EH (cell line): ENCODE measurements at regions not wholly inside any gene's neighbourhood (a gene's known extent, or its start where the extent isn't known, plus 50 kb on each side); places are given as distances from the start of the nearest gene placed in this dataset.

Source experiments
- DNase-seq: peaks from one replicate; pipeline ENCODE4 v3.0.0-alpha.2; 2015; ENCODE audit warnings: low read depth

DNA sequence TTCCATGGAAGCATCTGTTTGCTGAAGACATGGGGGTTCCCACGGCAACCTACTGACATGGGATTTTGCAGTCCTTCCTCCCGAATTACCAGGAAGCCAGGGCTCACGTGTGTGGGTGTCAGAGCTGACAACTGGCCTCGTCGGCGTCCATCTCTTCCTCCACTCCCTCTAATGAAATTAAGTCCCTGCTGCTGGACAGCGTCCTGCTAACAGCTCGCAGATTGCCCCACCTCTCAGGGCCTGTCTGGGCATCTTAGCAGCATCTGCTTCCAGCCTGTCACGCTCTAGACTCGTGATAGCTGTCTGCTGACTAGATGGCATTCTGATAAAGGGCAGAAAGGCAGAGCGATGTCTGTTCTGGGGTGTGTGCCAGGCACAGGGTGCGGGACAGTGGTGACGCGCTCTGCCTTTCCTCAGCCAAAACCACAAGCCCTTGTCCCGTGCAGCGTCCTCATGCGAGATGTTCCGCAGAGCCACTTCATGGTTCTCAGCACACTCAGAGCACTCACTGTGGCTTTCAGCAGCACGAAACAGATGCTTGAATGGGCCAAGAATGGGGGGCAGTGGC is 161.1 kb downstream of the ARL4C start:
- DNase-seq: peak; percentile 86

DNA sequence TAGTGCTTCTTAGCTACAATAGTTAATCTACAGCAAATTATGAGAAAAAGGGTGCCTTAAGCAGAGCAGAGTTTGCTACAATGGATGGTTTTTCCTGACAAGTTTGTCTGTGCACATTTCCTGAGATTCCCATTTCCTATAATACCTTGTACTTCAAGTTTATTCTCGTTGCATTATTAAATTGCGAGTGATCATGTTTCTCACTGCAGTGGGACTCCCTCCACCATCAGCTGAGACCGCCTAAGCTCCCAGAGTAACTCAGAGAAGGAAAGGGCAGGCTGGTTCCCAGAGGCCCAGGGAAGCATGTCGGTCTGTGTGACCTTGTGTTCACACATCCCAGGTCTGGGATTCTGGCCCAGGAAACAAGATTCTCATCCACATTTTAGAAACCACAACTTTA is 162.1 kb downstream of the ARL4C start:
- DNase-seq: no peak

DNA sequence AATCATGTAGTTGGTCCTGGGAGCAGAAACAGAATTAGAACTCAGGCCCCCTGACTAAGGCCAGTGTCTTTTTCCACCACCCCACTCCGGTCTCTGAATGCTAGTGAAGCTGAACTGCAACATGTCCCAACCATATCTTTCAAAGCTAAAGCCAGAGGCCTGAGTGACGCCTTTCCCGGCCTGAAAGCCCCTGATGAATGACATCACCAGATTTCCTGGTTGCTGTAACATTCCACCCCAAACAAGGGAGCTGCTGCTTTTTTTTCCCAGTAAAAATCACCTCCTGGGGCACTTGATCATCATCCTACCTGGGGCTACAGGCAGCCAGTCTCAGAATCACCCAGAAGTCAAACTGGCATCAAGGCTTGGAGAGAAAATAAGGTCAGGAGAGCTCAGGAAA is 162.7 kb downstream of the ARL4C start:
- no peak for DNase-seq

DNA sequence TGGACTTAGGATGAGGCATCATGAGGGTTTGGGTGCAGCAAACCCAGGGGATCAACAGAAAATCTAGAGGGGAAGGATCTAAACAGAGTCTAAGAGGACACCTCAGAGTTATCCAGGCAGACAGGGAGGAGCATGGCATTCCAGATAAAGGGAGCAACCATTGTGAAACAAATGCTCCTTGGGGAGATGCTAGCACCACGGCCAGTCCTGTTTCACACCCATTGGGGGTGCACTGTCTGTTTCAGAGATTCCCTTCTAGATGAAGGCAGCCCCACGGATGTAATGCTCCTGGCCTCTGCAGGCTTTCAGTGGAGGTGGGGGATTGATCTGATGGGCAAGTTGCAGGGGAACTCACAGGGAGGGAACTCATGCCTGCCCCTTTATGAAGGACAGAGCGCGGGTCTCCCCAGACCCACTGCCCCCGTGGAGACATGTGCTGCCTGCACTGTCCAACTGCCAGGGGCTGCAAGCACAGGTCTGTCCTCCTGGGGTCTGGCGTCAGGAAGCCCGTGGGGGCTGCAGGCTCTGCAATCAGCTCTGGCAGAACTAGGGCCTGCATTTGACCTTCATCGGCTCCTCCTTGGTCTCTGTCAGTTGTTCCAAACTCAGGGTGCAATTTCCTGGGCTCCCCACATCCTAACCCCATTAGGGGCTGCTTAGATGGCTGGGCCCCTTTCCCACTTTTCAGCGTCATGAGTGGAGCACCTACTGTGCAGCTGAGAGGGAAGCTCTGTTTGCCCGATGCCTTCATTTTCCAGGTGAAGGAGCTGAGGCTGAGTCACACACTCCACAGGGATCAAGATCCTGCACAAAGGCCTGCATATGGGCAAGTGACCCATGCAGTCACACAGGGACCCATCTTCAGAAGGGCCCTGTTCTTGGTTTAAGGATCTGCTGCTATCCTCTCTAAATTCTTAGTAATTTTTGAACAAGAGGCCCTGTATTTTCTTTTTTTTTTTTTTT is 163.4 kb downstream of the ARL4C start:
- no peak for DNase-seq

DNA sequence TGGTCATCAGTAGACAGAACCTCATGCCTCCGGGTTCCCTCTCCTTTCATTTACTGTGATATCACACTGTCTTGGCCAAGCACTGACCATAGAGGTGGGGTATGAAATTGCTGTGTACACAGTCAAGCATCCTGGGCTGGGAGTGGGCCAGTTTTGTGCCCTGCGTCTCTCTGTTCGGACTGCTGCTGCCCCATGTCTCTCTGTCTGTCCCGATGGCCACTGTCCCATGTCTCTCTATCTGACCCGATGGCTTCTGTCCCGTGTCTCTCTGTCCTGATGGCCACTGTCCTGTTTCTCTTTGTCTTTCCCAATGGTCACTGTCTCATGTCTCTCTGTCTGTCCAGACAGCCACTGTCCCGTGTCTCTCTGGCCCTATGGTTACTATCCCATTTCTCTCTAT is 164.9 kb downstream of the ARL4C start:
- no peak for DNase-seq

DNA sequence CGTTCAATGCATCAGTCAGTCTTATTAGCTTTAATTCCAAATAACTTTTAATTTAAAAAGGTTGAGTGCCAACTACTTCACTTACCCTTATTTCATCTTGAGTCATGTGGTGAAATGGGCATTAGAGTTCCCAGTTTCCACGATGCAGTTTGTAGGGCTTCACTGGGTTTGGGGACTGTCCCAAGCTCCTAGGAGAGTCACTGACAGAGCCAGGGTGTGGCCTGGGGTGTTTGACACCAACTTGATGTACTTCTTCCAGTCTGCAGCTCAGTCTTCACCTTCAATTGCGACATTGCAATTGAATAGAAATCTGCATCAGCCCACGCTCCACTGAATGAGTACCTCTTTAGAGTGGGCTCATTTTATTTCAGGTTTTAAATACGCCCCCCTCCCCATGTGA is 165.3 kb downstream of the ARL4C start:
- DNase-seq: no peak

DNA sequence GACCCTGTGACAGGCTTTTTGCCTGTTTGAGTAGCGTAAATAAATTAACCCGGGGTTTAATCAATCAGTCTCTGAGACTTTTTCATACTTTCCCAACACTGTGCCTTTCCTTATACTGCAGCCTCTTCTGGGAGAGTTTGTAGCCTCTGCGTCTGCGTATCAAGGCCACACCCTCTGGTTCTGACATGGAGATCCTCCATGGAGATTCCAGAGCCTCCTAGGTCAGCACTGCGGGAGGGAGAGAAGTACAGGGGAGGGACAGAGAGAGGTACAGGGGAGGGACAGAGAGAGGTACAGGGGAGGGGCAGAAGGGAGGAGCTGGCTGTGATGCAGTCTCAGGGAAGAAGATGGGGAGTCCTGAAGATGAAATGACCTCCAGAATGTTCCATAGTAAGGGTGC is 166.0 kb downstream of the ARL4C start:
- no peak for DNase-seq

DNA sequence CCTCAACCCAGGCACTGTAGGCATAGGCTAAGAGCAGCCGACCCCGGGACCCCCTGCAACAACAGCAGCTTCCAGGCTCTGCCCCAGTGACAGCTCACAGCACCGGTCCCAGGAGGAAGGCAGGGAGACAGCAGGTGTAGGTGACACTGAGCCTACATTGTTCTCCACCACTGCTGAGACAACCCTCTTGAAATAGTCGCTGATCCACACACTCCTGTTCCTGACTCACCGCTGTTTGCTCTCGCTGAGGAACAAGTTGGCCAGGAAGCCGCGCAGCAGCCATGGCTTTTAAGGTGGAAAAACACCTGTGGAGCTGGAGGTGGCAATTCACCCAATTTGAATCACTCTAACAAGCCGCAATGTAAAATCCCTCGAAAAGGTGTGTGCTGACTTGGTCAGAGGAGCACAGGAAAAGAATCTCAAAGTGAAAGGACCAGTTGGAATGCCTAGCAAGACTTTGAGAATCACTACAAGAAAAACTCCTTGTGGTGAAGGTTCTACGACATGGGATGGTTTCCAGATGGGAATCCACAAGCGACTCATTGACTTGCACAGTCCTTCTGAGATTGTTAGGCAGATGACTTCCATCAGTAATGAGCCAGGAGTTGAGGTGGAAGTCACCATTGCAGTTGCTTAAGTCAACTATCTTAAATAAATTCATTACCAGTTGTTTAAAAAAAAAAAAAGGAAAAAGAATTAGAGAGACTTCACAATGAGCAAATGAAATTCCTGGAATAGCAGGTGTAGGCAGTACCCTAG is 167.5 kb downstream of the ARL4C start:
- peak; percentile 18 for DNase-seq

DNA sequence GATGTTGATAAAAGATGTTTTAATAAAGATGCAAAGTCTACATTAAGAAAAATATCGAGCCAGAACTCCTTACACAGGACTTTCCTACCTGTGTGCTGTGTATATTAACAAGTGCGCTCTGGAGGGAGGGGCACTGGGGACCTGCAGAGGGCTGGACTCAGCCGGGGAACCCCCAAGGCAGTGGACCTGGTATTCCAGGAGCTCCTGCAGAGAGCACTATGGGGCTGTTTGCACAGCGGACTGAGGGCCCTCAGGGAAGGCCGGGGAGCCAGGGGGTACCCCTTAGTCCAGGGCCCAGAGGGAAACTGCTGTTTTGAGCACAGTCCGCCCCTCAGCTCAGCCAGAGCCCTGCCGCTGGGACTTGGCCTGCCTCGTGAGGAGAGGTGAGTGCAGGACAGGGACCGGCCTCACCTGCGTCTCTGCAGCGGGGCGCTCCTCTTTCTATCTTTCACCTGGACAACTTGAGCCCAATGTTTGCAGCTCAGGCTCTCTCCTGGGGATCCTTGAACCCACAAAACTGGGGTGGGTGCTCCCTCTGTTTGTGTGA is 168.4 kb downstream of the ARL4C start:
- DNase-seq: no peak

DNA sequence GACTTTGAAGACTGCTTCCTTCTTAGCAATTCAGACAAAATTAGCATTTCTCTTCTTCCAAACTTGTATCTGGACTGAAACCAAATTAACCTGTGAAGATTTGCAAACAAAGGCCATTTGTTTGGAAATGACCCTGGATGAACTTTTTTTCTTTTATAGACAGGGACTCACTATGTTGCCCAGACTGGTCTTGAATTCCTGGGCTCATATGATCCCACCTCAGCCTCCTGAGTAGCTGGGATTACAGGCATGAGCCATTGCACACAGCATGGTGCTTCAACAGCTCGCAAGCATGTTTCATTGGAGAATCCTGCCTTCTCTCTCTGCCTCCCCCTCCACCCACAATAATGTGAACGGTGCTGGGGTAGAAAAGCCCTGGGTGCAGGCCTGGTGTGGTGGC is 170.2 kb downstream of the ARL4C start:
- no peak for DNase-seq

DNA sequence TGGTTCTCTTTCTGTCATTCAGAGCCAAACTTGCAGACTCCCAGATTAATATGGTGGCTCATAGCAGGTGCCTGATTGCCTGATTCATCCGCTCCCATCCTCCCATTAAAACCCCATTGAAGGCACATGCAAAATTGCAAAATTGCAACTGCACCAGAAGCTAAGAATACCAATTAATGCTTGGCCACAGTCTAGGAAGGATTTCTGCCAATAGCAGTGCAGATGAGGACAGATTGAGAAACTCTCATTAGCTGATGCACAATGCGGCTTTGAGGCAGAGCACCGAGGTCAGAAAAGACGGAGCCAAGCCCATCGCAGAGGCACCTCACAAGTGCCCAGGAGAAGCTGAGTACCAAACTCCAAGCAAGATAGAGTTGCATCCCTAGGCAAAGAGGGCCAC is 172.8 kb downstream of the ARL4C start:
- no peak for DNase-seq

DNA sequence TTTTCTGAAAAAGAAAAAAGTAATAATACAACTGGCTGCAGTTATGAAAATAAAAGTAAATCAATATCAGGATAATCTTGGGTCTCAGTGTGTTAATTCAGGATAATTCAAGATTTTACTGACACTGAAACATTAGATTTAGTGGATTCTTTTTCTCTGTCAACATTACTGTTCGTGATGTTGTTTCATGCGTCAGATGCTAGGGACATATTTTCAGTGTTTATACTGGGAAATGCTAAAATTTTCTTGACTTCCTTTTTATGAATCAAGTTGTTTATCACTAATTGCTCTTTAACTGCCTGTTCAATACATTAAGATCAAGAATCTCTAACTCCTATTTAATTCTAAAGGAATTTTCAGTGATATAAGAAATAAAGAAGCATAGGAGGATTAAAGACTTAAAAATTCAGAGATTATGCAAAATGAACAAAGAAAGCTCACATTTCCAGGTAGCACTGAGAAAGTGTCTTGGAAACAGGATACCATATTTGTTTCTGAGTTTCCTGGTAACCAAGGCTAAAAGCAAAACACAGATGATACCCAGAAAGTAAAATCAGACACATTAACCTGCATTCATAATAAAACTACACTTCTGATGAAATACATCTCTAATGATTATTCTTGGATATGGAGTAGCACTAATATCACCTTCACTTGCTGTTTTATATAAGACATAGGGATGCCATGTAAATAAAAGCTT is 174.0 kb downstream of the ARL4C start:
- DNase-seq: no peak

DNA sequence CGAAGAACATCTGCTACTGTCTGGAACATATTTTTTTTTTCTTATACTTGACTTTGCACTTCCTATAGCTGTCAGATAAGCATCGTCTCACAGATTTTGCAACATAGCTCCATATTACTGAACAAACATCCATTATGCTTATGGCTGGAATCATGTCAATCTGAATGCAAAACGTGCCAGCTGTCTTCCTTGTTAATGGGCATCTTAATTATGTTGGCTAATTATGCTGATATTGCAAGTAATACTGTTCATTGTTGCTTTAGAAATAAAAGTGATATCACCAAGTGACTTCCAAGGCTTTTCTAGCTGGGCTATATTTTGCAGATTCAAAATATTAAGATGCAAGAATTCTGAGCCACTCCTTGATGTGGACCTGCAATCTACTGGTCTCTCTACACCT is 176.8 kb downstream of the ARL4C start:
- DNase-seq: no peak

DNA sequence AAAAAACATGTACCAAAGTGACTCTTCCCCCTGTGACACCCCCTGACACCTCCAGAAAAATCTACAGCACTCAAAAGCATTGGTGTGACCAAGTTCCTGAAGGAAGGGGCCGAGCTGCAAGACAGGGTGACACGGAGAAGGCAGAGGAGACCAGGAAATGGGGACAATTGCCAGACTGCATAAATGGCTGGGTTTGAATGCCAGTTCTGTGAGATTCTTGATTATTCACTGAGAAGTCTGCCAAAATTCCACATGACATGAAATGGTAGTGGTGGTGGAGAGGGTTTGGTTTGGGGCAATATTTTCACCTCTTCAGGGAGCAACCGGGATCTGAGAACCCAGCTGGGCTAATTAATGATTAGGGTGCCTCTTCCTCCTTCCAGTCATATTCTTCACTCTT is 178.5 kb downstream of the ARL4C start:
- DNase-seq: no peak

DNA sequence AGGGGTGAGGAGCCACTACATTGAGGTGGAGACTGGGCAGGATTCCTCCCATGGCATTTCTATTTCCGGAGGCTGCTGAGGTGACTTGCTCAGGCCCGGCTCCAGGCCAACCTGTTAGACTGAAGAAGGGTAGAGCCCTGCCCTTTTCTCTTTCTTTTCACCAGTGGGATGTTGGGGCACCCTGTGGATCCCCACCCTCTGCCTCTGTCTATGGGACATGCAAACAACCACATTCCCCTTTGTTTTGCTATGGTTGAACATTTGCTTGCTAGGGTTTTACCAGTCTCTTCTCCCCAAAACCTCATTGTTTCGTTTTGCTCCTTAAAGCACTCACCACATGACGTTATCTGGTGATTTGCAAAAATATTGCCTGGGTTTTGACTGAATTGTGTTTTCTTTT is 183.3 kb downstream of the ARL4C start:
- no peak for DNase-seq

DNA sequence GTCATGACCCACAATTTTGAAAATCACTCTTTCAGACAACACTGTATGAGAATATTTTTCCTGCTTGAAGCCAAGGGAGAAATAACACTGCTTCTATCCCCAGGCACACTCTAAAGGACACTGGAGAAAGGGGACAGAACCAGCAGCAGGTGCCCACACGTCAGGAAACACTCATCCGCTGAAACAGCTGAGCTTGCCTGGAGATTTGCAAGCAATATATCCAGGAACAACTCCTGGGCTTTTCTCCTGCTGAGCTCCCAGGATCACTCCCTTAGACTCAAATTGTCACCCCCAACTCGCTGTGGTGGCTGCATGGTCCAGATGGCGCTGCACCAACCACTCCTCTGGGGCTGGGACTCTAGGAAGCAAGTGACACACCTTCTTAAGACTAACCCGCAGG is 186.7 kb downstream of the ARL4C start:
- DNase-seq: no peak

DNA sequence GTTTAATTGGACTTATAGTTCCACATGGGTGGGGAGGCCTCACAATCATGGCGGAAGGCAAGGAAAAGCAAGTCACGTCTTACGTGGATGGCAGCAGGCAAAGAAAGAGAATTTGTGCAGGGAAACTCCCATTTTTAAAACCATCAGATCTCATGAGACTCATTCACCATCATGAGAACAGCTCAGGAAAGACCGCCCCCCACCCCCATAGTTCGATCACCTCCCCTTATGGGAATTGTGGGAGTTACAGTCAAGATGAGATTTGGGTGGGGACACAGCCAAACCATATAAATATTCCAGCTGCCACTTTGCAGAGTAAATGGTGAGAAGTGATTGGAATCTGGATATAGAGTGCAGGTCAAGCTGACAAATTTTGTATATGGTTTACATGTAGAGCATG is 187.4 kb downstream of the ARL4C start:
- DNase-seq: no peak

DNA sequence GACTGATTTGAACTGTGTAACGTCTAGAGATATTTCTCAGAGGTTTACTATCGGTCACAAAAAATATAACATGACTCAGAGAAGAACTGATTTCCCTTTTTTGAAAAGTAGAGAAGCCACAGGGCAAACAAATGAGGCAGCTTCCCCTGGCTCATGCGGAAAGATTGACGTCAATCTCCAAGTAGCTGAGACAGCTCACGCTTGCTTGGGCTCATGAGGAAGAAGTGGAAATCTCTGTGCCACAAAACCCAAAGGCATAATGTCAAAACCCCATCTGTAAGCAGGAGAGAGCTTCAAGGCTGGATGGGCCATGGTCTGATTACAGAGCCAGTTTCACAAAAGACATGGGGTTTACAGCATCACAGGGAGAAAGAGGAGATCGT is 188.1 kb downstream of the ARL4C start:
- DNase-seq: peak; percentile 48

DNA sequence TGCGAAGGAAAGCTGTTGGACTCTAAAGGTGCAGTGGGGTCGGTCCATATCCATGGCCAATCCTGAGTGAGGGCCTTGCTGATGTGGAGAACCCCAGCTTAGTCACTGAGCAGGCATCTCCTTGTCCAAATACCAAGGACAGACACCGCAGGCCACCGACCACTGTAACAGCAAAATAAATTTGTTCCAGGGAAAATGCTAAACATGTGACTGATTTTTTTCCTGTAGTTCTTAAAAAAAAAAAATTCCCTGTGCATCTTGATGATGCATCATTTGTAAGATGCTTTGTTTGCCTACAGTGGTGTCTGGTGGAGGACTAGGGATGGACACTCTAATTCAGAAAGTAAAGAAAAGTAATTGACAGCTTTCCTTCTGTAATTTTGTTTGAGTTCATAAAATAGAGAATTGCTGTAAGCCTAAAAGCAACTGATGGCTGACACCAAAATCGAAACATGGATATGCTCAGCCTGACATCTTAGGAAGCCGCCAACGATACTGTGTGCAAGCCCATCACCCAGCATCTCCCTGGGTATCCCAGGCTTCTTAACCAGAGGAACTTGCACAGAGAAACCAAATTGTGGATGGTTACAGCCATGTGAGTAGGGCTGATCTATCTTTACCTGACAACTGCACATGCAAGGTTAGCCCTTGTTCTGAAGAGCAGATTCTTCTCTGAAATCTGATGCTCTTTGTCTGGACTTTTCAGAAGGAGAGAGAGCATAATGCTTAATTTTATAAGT is 188.6 kb downstream of the ARL4C start:
- peak; percentile 42 for DNase-seq

DNA sequence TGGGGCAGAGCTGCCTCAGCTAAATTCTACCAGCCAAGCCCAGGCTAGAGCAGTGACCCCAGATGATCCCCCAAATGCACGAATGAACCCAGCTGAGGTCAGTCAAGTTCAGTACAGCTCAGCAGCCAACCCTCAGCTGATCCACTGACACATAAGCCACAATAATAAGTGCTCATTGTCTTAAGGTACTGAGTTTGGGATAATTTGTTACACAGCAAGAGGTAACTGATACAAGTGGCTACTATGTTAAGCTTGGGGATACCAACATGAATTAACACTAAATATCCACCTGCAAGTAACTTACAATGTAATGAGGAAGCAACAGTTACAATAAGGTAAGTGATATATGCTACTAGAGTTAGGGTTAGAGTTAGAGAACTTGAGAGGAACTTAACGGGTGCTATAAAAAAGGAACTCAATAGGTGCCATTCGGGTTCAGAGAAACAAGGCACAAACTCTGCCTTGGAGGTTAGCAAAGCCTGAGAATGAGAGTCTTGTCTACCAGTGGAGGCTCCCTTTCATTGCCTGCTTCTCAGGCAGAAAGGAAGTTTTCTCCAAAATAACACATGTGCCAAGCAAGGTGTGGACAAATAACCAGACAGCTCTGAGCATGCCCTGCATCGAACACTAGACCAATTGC is 189.4 kb downstream of the ARL4C start:
- no peak for DNase-seq
